Gastrocnemius medialis (tissue), 4 donors: ENCODE measurements at regions not wholly inside any gene's neighbourhood (a gene's known extent, or its start where the extent isn't known, plus 50 kb on each side); places are given as distances from the start of the nearest gene placed in this dataset.
"Not testable (repeated sequence)": the region's sequence is repeated elsewhere in the genome, so short reads cannot be mapped to it uniquely, and the experiment has no call there.

Experiments
- ATAC-seq, 2 donors: fragments of 150-250 bp; one replicate each; pipeline ENCODE4 v1.9.1; 2016
- DNase-seq, 2 donors: peaks; one replicate each; pipeline ENCODE4 v3.0.0-alpha.2; 2019
- H3K27ac ChIP-seq, 4 donors: fragments of 200-600 bp; sonication (generic); 1 replicate in 1 of 4; 2 replicates in 3 of 4; pipeline ENCODE4 v1.5.1; 2016 to 2018; ENCODE audit warnings: mild to moderate bottlenecking in 2 of 4, moderate library complexity in 1 of 4
- H3K27me3 ChIP-seq, 3 donors: fragments of 200-600 bp; sonication (generic) in 2 of 3; 1 replicate in 1 of 3; 2 replicates in 2 of 3; pipeline versions ENCODE4 v1.5.1 to v1.6.0; 2016 to 2019; ENCODE audit warnings: mild to moderate bottlenecking in 1 of 3, moderate library complexity in 1 of 3
- H3K36me3 ChIP-seq, 2 donors: fragments of 200-600 bp; sonication (generic) in 1 of 2; one replicate each; pipeline ENCODE4 v1.5.1; 2017 to 2018
- H3K4me1 ChIP-seq, 2 donors: fragments of 200-600 bp; sonication (generic) in 1 of 2; one replicate each; pipeline ENCODE4 v1.5.1; 2016 to 2017; ENCODE audit warnings: mild to moderate bottlenecking in 2 of 2
- H3K4me3 ChIP-seq, 4 donors: fragments of 200-600 bp; sonication (generic) in 3 of 4; 1 replicate in 1 of 4; 2 replicates in 3 of 4; pipeline ENCODE4 v1.5.1; 2016 to 2019; ENCODE audit warnings: mild to moderate bottlenecking in 2 of 4
- H3K9me3 ChIP-seq, 3 donors: fragments of 200-600 bp; sonication (generic) in 2 of 3; 1 replicate in 1 of 3; 2 replicates in 2 of 3; pipeline ENCODE4 v1.5.1; 2016 to 2019
- POLR2A ChIP-seq, 2 donors: fragments of 450-650 bp; IDR thresholded peaks; one replicate each; pipeline ENCODE4 v1.6.1; 2017; ENCODE audit warnings: antibody characterized with exemption in 2 of 2, mild to moderate bottlenecking in 2 of 2, moderate library complexity in 2 of 2
- in situ Hi-C, 4 donors: fragments of 200-750 bp; cut with MboI; loops; one replicate each; pipeline versions ENCODE4 v1.15.0 to v1.8.0; 2017; ENCODE audit warnings: low sequenced_read_pairs in 4 of 4
- intact Hi-C: fragments of 100-400 bp; cut with DNase I; formaldehyde crosslinking; loops from one replicate; pipeline ENCODE4 v1.15.1; 2023; ENCODE audit warnings: low total_unique reads
- TF ChIP-seq, protein P1 (sequence below), 5 experiments: fragments of 450-650 bp in 3 of 5; fragments of 200-600 bp in 2 of 5; sonication (generic) in 2 of 5; IDR thresholded peaks in 4 of 5; conservative IDR thresholded peaks in 1 of 5; 1 replicate in 4 of 5; 2 replicates in 1 of 5; pipeline ENCODE4 v1.5.1; 2016 to 2019; ENCODE audit warnings: antibody characterized with exemption in 5 of 5, mild to moderate bottlenecking in 3 of 5, moderate library complexity in 3 of 5

DNA sequence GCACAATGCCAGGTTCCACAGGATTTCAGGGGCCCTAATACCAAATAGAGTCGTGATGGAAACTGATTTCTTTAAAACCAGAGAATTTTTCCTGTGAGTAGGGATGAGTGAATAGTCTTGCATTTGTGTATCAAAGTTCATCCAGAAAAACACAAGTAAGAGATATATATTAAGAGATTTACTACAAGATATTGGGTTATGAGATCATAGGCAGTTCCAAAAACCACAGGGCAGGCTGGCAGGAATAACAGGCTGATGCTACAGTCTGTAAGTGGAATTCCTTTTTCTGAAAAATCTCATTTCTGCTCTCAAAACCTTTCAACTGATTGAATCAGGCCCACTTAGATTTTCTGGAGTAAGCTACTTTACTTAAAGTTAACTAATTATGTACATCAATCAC, 1756.2 kb upstream of the SEL1L start:
- Histone ChIP-seq H3K27me3 (no peaks in the 10 kb centered on the region), H3K36me3 (no peaks in the 10 kb centered on the region), H3K9me3 (no peaks in the 10 kb centered on the region), H3K4me3 (no peak overlapping the region), H3K4me1 (no peaks in the 10 kb centered on the region), H3K27ac (no peak overlapping the region)
- in situ Hi-C loops = no loop called here
- no peak for ATAC-seq
- no peak for TF ChIP-seq POLR2A (IDR thresholded peaks at IDR 0.05)
- TF ChIP-seq, protein P1, sequence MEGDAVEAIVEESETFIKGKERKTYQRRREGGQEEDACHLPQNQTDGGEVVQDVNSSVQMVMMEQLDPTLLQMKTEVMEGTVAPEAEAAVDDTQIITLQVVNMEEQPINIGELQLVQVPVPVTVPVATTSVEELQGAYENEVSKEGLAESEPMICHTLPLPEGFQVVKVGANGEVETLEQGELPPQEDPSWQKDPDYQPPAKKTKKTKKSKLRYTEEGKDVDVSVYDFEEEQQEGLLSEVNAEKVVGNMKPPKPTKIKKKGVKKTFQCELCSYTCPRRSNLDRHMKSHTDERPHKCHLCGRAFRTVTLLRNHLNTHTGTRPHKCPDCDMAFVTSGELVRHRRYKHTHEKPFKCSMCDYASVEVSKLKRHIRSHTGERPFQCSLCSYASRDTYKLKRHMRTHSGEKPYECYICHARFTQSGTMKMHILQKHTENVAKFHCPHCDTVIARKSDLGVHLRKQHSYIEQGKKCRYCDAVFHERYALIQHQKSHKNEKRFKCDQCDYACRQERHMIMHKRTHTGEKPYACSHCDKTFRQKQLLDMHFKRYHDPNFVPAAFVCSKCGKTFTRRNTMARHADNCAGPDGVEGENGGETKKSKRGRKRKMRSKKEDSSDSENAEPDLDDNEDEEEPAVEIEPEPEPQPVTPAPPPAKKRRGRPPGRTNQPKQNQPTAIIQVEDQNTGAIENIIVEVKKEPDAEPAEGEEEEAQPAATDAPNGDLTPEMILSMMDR (IDR thresholded peaks at IDR 0.05 in 4 of 5, conservative IDR thresholded peaks at IDR 0.05 in 1 of 5) = no peak
- intact Hi-C loops = no loop called here
- no peak for DNase-seq

DNA sequence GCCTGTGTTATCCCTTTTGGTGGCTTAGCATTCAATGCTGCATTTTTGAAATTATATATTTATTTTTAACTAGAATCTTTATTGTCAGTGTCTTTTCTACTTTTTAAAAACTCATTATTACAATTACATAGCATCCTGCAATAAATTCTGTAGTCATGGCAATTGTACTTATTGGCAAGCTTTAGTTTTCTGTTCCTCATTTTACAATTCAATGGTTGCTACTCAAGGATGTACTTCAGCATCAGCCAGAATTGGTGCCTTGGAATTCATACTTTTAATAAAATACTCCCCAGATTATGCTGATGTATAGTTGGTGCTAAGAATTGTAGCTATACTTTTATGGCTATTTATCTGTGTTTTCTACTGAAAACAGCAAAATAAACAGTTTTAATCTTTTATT, 1756.8 kb upstream of the SEL1L start:
- intact Hi-C loops = no loop called here
- no peak for TF ChIP-seq POLR2A (IDR thresholded peaks at IDR 0.05)
- TF ChIP-seq, protein P1 (IDR thresholded peaks at IDR 0.05 in 4 of 5, conservative IDR thresholded peaks at IDR 0.05 in 1 of 5) = no peak

DNA sequence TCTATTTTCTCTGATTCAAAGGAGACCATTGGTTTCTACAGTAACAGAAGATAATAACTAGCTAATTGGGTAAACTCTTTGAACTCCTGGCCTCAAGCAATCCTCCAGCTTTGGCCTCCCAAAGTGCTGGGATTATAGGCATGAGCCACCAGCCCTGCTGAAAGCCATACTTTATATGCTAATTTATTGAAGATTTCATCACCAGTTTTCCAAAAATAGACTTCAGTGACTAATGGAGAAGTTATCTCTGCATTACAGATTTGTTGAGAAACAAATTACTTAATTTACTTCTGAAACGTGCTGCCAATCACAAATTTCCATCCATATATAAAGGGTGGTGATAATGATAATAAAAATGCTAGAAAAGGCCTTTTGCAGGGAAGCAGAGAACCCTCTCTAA, 1758.1 kb upstream of the SEL1L start:
- in situ Hi-C loops = no loop called here
- no peak for ATAC-seq
- H3K27ac ChIP-seq = no peak overlapping the region
- DNase-seq = no peak
- H3K36me3 ChIP-seq = no peaks in the 10 kb centered on the region
- H3K27me3 ChIP-seq = no peaks in the 10 kb centered on the region
- H3K4me3 ChIP-seq = no peak overlapping the region
- H3K4me1 ChIP-seq = no peaks in the 10 kb centered on the region
- TF ChIP-seq POLR2A (IDR thresholded peaks at IDR 0.05) = no peak
- TF ChIP-seq, protein P1 (IDR thresholded peaks at IDR 0.05 in 4 of 5, conservative IDR thresholded peaks at IDR 0.05 in 1 of 5) = no peak
- intact Hi-C loops = no loop called here
- H3K9me3 ChIP-seq = no peaks in the 10 kb centered on the region

More for the DNA sequence above, 1756.8 kb upstream of the SEL1L start:
- no peaks in the 10 kb centered on the region for H3K36me3 ChIP-seq
- H3K27ac ChIP-seq = no peak overlapping the region
- in situ Hi-C loops = no loop called here
- DNase-seq = no peak
- H3K27me3 ChIP-seq = no peaks in the 10 kb centered on the region
- no peak overlapping the region for H3K4me3 ChIP-seq
- no peaks in the 10 kb centered on the region for H3K9me3 ChIP-seq
- no peak for ATAC-seq
- H3K4me1 ChIP-seq = no peaks in the 10 kb centered on the region

DNA sequence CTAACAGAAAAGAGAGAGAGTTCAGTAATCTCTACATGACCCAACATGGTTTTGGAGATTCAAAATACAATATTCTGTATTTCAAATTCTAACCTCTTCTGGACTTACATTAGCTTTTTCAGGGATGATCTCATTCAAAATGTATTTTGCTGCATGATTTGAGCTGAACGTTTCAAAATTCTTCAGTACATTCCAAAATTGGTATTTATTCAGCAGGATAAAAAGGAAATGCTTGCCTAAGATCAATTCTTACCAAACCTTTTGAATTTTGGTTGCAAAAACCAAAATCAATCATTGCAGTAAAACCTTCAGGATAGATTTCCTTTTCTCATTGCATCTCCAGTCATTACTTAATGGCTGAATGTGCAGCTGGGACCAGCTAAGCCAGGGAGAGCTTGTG, 1761.3 kb upstream of the SEL1L start:
- no peak for ATAC-seq
- no peak for TF ChIP-seq POLR2A (IDR thresholded peaks at IDR 0.05)
- TF ChIP-seq, protein P1 (IDR thresholded peaks at IDR 0.05 in 4 of 5, conservative IDR thresholded peaks at IDR 0.05 in 1 of 5) = no peak
- in situ Hi-C loops (no loop called here), intact Hi-C loops (no loop called here)
- Histone ChIP-seq H3K27ac (no peak overlapping the region), H3K4me1 (no peaks in the 10 kb centered on the region), H3K4me3 (no peak overlapping the region), H3K9me3 (no peaks in the 10 kb centered on the region), H3K36me3 (no peaks in the 10 kb centered on the region), H3K27me3 (no peaks in the 10 kb centered on the region)
- DNase-seq = no peak

DNA sequence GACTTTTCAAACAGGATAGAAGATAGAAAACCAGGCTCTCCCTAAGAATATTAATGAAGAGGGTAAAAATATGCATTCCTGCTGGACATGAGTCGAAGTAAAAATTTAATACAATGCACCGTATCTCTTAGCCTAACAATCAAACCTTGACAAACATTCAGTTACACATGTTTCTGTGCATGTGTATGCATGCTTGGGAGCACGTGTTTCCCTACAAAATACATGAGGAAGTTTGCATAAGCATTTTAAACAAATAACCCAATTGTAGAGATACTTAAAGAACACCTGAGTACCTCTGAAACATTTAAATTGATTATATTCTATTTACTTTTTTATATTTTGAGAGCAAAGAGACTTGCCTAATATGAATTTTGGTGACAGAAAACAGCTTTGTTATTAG, 1763.7 kb upstream of the SEL1L start:
- H3K36me3 ChIP-seq = no peaks in the 10 kb centered on the region
- TF ChIP-seq, protein P1 (IDR thresholded peaks at IDR 0.05 in 4 of 5, conservative IDR thresholded peaks at IDR 0.05 in 1 of 5) = no peak
- no peak for TF ChIP-seq POLR2A (IDR thresholded peaks at IDR 0.05)
- DNase-seq (no peak), ATAC-seq (no peak)
- intact Hi-C loops = no loop called here
- no peak overlapping the region for H3K27ac ChIP-seq
- H3K9me3 ChIP-seq = no peaks in the 10 kb centered on the region
- H3K27me3 ChIP-seq = no peaks in the 10 kb centered on the region
- H3K4me3 ChIP-seq = no peak overlapping the region
- no peaks in the 10 kb centered on the region for H3K4me1 ChIP-seq
- in situ Hi-C loops = no loop called here

DNA sequence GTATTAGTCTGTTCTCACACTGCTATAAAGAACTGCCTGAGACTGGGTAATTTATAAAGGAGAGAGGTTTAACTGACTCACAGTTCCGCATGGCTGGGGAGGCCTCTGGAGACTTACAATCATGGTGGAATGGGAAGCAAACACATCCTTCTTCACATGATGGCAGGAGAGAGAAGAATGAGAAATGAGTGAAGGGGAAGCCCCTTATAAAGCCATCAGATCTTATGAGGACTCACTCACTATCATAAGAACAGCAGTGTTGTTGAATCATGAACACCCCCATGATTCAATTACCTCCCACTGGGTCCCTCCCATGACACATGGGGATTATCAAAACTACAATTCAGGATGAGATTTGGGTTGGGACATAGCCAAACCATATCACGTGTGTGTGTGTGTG, 1764.4 kb upstream of the SEL1L start:
- intact Hi-C loops, H3K4me1 ChIP-seq, ATAC-seq, H3K4me3 ChIP-seq, in situ Hi-C loops, H3K9me3 ChIP-seq, H3K27ac ChIP-seq, H3K36me3 ChIP-seq, DNase-seq, H3K27me3 ChIP-seq: not testable (repeated sequence)
